SU-DHL-6 (cell line): ENCODE measurements at regions not wholly inside any gene's neighbourhood (a gene's known extent, or its start where the extent isn't known, plus 50 kb on each side); places are given as distances from the start of the nearest gene placed in this dataset.

Source experiments
- H2AFZ ChIP-seq: fragments of 200-600 bp; sonication (generic); 2 replicates; pipeline ENCODE4 v1.6.1; 2014; ENCODE audit warnings: low read depth, mild to moderate bottlenecking, moderate library complexity, mixed read lengths, antibody characterized with exemption, low read length; ENCODE audit not compliant: severe bottlenecking
- H3F3A ChIP-seq: fragments of 200-600 bp; shearing (Covaris generic); 2 replicates; pipeline ENCODE4 v1.6.0; 2016; ENCODE audit warnings: antibody characterized with exemption, mild to moderate bottlenecking; ENCODE audit not compliant: insufficient read depth
- H3K27ac ChIP-seq: fragments of 200-600 bp; sonication (generic); 2 replicates; pipeline ENCODE4 v1.5.1; 2016; ENCODE audit warnings: low read depth, mild to moderate bottlenecking, low read length, moderate library complexity, mixed read lengths
- H3K27me3 ChIP-seq: fragments of 200-600 bp; sonication (generic), shearing (Covaris generic); 2 replicates; pipeline ENCODE4 v1.6.0; 2014; ENCODE audit warnings: mild to moderate bottlenecking, low read length
- H3K36me3 ChIP-seq: fragments of 200-600 bp; sonication (generic); 2 replicates; pipeline ENCODE4 v1.6.1; 2014; ENCODE audit warnings: mild to moderate bottlenecking, low read length, mixed read lengths
- H3K4me2 ChIP-seq: fragments of 300-600, 200-600 bp; shearing (Covaris generic), sonication (generic); 2 replicates; pipeline ENCODE4 v1.6.0; 2014; ENCODE audit warnings: low read length, low read depth, mild to moderate bottlenecking; ENCODE audit not compliant: poor library complexity, severe bottlenecking
- H3K4me3 ChIP-seq: fragments of 200-600 bp; sonication (generic); 2 replicates; pipeline ENCODE4 v1.5.1; 2014; ENCODE audit warnings: antibody characterized with exemption, low read length, mild to moderate bottlenecking, mixed read lengths; ENCODE audit not compliant: insufficient read depth, poor library complexity, severe bottlenecking
- H3K79me2 ChIP-seq: fragments of 200-600 bp; sonication (generic); 2 replicates; pipeline ENCODE4 v1.6.1; 2014; ENCODE audit warnings: mild to moderate bottlenecking, low read length, moderate library complexity; ENCODE audit not compliant: insufficient read depth
- H3K9ac ChIP-seq: fragments of 200-600 bp; sonication (generic); 2 replicates; pipeline ENCODE4 v1.7.0; 2014; ENCODE audit warnings: mild to moderate bottlenecking, low read length
- H3K9me2 ChIP-seq: fragments of 200-600 bp; sonication (generic); replicated peaks from 2 replicates; pipeline ENCODE4 v1.6.1; 2014; ENCODE audit warnings: low read length; ENCODE audit not compliant: insufficient read depth
- H3K9me3 ChIP-seq: fragments of 200-600 bp; sonication (generic); 2 replicates; pipeline ENCODE4 v1.6.1; 2014; ENCODE audit warnings: low read length, mixed read lengths; ENCODE audit not compliant: insufficient read depth
- H4K20me1 ChIP-seq: fragments of 200-600 bp; sonication (generic); 2 replicates; pipeline ENCODE4 v1.6.1; 2014; ENCODE audit warnings: low read depth, mild to moderate bottlenecking, antibody characterized with exemption, low read length, moderate library complexity, mixed read lengths
- CTCF ChIP-seq: fragments of 200-600 bp; sonication (generic); IDR thresholded peaks from one replicate; pipeline ENCODE4 v1.5.1; 2017; ENCODE audit warnings: antibody characterized with exemption, mild to moderate bottlenecking, low read length, moderate library complexity; ENCODE audit not compliant: insufficient read depth, poor library complexity, severe bottlenecking
- EZH2phosphoT487 ChIP-seq: fragments of 200-600 bp; sonication (generic), shearing (Covaris generic); conservative IDR thresholded peaks from 2 replicates; pipeline ENCODE4 v1.6.1; 2018; ENCODE audit warnings: mild to moderate bottlenecking, antibody characterized with exemption, low read length, moderate library complexity, mixed read lengths

GRCh38 chr5:88657906-88658775, 224.8 kb downstream of the MEF2C start:
- no peak overlapping the region for H3K27ac ChIP-seq
- H3K27me3 ChIP-seq, result no peaks in the 10 kb centered on the region
- no peak overlapping the region for H3K9ac ChIP-seq
- no peaks in the 10 kb centered on the region for H3K79me2 ChIP-seq
- H4K20me1 ChIP-seq, result no peaks in the 10 kb centered on the region
- no peak overlapping the region for H3K4me3 ChIP-seq
- no peaks in the 10 kb centered on the region for H3K36me3 ChIP-seq
- no peaks in the 10 kb centered on the region for H3K9me2 ChIP-seq
- no peak for TF ChIP-seq EZH2phosphoT487
- no peak for TF ChIP-seq CTCF
- no peak overlapping the region for H3K4me2 ChIP-seq
- H3K9me3 ChIP-seq, result no peaks in the 10 kb centered on the region
- peaks cover 11% of the 10 kb centered on the region for H3F3A ChIP-seq
- no peak overlapping the region for H2AFZ ChIP-seq

GRCh38 chr5:88657136-88657535, 225.8 kb downstream of the MEF2C start:
- no peak overlapping the region for H3K4me3 ChIP-seq
- H3K4me2 ChIP-seq, result no peak overlapping the region
- no peak overlapping the region for H3K27ac ChIP-seq
- TF ChIP-seq EZH2phosphoT487 (no peak), CTCF (no peak)
- H3K9me3 ChIP-seq, result no peaks in the 10 kb centered on the region
- no peaks in the 10 kb centered on the region for H4K20me1 ChIP-seq
- H3K9me2 ChIP-seq, result no peaks in the 10 kb centered on the region
- peaks cover 11% of the 10 kb centered on the region for H3F3A ChIP-seq
- H3K36me3 ChIP-seq, result no peaks in the 10 kb centered on the region
- H3K27me3 ChIP-seq, result no peaks in the 10 kb centered on the region
- no peak overlapping the region for H3K9ac ChIP-seq
- H3K79me2 ChIP-seq, result no peaks in the 10 kb centered on the region
- H2AFZ ChIP-seq, result no peak overlapping the region

GRCh38 chr5:88656221-88656950, 226.6 kb downstream of the MEF2C start:
- TF ChIP-seq CTCF (no peak), EZH2phosphoT487 (no peak)
- Histone ChIP-seq H2AFZ (no peak overlapping the region), H3F3A (peaks cover 11% of the 10 kb centered on the region), H3K36me3 (no peaks in the 10 kb centered on the region), H4K20me1 (no peaks in the 10 kb centered on the region), H3K9me3 (no peaks in the 10 kb centered on the region), H3K27ac (no peak overlapping the region), H3K27me3 (no peaks in the 10 kb centered on the region), H3K79me2 (no peaks in the 10 kb centered on the region), H3K9me2 (no peaks in the 10 kb centered on the region), H3K4me2 (no peak overlapping the region), H3K4me3 (no peak overlapping the region), H3K9ac (no peak overlapping the region)
